Skin of body (tissue), 2 donors: ENCODE measurements at regions not wholly inside any gene's neighbourhood (a gene's known extent, or its start where the extent isn't known, plus 50 kb on each side); places are given as distances from the start of the nearest gene placed in this dataset. TPM values are rescaled to one million over a fixed set of nuclear protein-coding genes. Genes with fewer than 3 reads are reported as not detected.

ENCODE experiments used
- DNase-seq: peaks from one replicate; lab custom pipeline; 2025; lab: John Stamatoyannopoulos, UW
- small RNA-seq: library from RNA; depleted of rRNA; stranded (forward); fragments of <200 nt; gene quantifications from one replicate; pipeline ENCODE3, GENCODE V24; 2014; ENCODE audit warnings: low replicate concordance

GRCh38 chr1:201764579-201764978, 64.4 kb upstream of the IPO9 start:
- DNase-seq: no peak

GRCh38 chr1:201766131-201766866, 62.7 kb upstream of the IPO9 start:
- peak; percentile 65 for DNase-seq

- no peak for DNase-seq
These were observed 61.6 kb upstream of the IPO9 start for GRCh38 chr1:201767339-201767738.

- DNase-seq: no peak
These were observed 59.9 kb upstream of the IPO9 start for GRCh38 chr1:201769072-201769471.

GRCh38 chr1:201769966-201770365, 59.0 kb upstream of the IPO9 start:
- peak; percentile 93 for DNase-seq

GRCh38 chr1:201771466-201771865, 57.5 kb upstream of the IPO9 start:
- no peak for DNase-seq

GRCh38 chr1:201772178-201772577, 56.8 kb upstream of the IPO9 start:
- DNase-seq: no peak

GRCh38 chr1:201773764-201774163, 55.2 kb upstream of the IPO9 start:
- no peak for DNase-seq

- no peak for DNase-seq
These were observed 54.6 kb upstream of the IPO9 start for GRCh38 chr1:201774224-201774982.

GRCh38 chr1:201774983-201775344, 54.0 kb upstream of the IPO9 start:
- DNase-seq: no peak

GRCh38 chr1:201775380-201775779, 53.6 kb upstream of the IPO9 start:
- no peak for DNase-seq

GRCh38 chr1:201778279-201779065, 50.5 kb upstream of the IPO9 start:
- DNase-seq: peak; percentile 47

Small RNA genes lying in the stretch of these regions (small RNA-seq; reads per million reads assigned to genes)
- gene MIR5191 (not detected), gene RNU6-501P (not detected)
